ENCODE measurements at regions not wholly inside any gene's neighbourhood (a gene's known extent, or its start where the extent isn't known, plus 50 kb on each side); places are given as distances from the start of the nearest gene placed in this dataset.

DNA sequence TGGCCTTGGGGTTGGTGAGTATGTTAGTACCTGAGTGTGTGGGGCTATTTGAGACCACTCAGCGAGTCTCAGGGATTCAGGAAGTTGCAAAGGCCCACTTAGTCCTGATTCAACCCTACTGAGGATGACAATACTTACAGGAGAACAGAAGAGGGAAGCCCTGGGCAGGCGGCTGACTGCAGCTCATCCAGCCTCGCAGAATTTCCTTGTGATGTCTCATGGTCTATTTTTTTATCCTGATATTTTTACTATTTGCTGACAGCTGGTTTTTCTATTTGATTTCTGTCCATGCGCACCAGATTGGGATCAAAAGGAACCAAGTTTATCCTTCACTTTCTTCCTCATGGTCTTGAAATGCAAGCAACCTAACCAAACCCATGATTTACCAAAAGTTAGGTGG lies 201.8 kb upstream of the LNX1 start (continued):
- TF ChIP-seq, protein P1, sequence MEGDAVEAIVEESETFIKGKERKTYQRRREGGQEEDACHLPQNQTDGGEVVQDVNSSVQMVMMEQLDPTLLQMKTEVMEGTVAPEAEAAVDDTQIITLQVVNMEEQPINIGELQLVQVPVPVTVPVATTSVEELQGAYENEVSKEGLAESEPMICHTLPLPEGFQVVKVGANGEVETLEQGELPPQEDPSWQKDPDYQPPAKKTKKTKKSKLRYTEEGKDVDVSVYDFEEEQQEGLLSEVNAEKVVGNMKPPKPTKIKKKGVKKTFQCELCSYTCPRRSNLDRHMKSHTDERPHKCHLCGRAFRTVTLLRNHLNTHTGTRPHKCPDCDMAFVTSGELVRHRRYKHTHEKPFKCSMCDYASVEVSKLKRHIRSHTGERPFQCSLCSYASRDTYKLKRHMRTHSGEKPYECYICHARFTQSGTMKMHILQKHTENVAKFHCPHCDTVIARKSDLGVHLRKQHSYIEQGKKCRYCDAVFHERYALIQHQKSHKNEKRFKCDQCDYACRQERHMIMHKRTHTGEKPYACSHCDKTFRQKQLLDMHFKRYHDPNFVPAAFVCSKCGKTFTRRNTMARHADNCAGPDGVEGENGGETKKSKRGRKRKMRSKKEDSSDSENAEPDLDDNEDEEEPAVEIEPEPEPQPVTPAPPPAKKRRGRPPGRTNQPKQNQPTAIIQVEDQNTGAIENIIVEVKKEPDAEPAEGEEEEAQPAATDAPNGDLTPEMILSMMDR (IDR thresholded peaks at IDR 0.05), result no peak
- no peak for TF ChIP-seq YY1 (IDR thresholded peaks at IDR 0.05; ENCODE audit: low read depth)
- no peak for TF ChIP-seq MEF2A (IDR thresholded peaks at IDR 0.05; ENCODE audit: borderline replicate concordance, low read depth)
- TF ChIP-seq, protein P2, sequence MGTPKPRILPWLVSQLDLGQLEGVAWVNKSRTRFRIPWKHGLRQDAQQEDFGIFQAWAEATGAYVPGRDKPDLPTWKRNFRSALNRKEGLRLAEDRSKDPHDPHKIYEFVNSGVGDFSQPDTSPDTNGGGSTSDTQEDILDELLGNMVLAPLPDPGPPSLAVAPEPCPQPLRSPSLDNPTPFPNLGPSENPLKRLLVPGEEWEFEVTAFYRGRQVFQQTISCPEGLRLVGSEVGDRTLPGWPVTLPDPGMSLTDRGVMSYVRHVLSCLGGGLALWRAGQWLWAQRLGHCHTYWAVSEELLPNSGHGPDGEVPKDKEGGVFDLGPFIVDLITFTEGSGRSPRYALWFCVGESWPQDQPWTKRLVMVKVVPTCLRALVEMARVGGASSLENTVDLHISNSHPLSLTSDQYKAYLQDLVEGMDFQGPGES (IDR thresholded peaks at IDR 0.05; ENCODE audit: low read depth, low read length), result no peak
- no peak for TF ChIP-seq NFIC (IDR thresholded peaks at IDR 0.05; ENCODE audit: borderline replicate concordance)

DNA sequence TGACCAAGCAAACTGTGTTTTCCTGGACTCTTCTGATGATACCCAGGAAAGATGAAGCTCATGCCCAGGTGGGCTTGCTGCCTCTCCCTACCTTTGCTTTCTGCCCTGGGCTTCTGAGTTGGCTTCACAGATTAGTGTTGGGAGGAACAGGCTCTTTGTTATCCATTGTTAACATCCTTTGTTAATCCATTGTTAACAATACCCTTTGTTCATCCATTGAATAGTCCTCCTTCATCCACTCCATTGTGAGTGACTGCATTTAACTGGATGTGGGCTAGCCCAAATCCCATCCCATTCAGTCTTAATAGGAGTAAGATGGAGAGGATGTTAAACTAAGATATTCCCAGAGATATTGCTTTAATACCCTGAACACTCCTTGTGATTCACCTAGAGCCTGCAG lies 199.0 kb upstream of the LNX1 start:
- POLR2A ChIA-PET, result no interaction called here

More for the DNA sequence above, 199.0 kb upstream of the LNX1 start:
- Histone ChIP-seq H3K9ac (no peak overlapping the region), H3K9me2 (no peaks in the 10 kb centered on the region), H3K27me3 (ENCODE audit: insufficient read depth) (no peaks in the 10 kb centered on the region), H3F3A (replicated peaks; ENCODE audit: insufficient read depth) (no peaks in the 10 kb centered on the region), H3K4me1 (ENCODE audit: control insufficient read depth in 1 of 2, insufficient read depth in 2 of 2, low read depth in 1 of 2, low read length in 1 of 2) (no peaks in the 10 kb centered on the region), H2AFZ (ENCODE audit: low read depth) (no peak overlapping the region), H3K36me3 (replicated peaks in 1 of 2; ENCODE audit: control insufficient read depth in 1 of 2, insufficient read depth in 2 of 2, low read length in 1 of 2) (no peaks in the 10 kb centered on the region), H3K9me3 (no peaks in the 10 kb centered on the region), H3K27ac (ENCODE audit: low read depth in 2 of 2, low read length in 1 of 2) (no peak overlapping the region), H3K4me3 (ENCODE audit: low read depth in 2 of 2, low read length in 1 of 2) (no peak overlapping the region), H3K79me2 (ENCODE audit: insufficient read depth) (no peaks in the 10 kb centered on the region), H4K20me1 (ENCODE audit: insufficient read depth) (no peaks in the 10 kb centered on the region), H3K4me2 (no peak overlapping the region)
- CTCF ChIA-PET, result no interaction called here
- no peak for DNase-seq
- TF ChIP-seq, protein P3, sequence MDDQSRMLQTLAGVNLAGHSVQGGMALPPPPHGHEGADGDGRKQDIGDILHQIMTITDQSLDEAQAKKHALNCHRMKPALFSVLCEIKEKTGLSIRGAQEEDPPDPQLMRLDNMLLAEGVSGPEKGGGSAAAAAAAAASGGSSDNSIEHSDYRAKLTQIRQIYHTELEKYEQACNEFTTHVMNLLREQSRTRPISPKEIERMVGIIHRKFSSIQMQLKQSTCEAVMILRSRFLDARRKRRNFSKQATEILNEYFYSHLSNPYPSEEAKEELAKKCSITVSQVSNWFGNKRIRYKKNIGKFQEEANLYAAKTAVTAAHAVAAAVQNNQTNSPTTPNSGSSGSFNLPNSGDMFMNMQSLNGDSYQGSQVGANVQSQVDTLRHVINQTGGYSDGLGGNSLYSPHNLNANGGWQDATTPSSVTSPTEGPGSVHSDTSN (IDR thresholded peaks at IDR 0.05), result no peak
- no peak for TF ChIP-seq NFIC (IDR thresholded peaks at IDR 0.05; ENCODE audit: borderline replicate concordance)
- no peak for TF ChIP-seq EP300 (IDR thresholded peaks at IDR 0.05; ENCODE audit: borderline replicate concordance in 1 of 2, low read depth in 1 of 2, low read length in 1 of 2)
- TF ChIP-seq TAF1 (IDR thresholded peaks at IDR 0.05; ENCODE audit: borderline replicate concordance, low read depth, low read length), result no peak
- no peak for TF ChIP-seq TCF12 (IDR thresholded peaks at IDR 0.05)
- TF ChIP-seq, protein P2 (IDR thresholded peaks at IDR 0.05; ENCODE audit: low read depth, low read length), result no peak
- TF ChIP-seq, protein P4, sequence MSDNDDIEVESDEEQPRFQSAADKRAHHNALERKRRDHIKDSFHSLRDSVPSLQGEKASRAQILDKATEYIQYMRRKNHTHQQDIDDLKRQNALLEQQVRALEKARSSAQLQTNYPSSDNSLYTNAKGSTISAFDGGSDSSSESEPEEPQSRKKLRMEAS (IDR thresholded peaks at IDR 0.05; ENCODE audit: low read depth), result no peak
- TF ChIP-seq GABPA (IDR thresholded peaks at IDR 0.05; ENCODE audit: low read depth), result no peak
- TF ChIP-seq, protein P5, sequence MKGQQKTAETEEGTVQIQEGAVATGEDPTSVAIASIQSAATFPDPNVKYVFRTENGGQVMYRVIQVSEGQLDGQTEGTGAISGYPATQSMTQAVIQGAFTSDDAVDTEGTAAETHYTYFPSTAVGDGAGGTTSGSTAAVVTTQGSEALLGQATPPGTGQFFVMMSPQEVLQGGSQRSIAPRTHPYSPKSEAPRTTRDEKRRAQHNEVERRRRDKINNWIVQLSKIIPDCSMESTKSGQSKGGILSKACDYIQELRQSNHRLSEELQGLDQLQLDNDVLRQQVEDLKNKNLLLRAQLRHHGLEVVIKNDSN (IDR thresholded peaks at IDR 0.05; ENCODE audit: borderline replicate concordance, low read depth), result no peak
- TF ChIP-seq FOXM1 (IDR thresholded peaks at IDR 0.05; ENCODE audit: low read depth), result no peak
- TF ChIP-seq, protein P6, sequence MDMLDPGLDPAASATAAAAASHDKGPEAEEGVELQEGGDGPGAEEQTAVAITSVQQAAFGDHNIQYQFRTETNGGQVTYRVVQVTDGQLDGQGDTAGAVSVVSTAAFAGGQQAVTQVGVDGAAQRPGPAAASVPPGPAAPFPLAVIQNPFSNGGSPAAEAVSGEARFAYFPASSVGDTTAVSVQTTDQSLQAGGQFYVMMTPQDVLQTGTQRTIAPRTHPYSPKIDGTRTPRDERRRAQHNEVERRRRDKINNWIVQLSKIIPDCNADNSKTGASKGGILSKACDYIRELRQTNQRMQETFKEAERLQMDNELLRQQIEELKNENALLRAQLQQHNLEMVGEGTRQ (IDR thresholded peaks at IDR 0.05; ENCODE audit: borderline replicate concordance, low read depth, low read length), result no peak
- no peak for TF ChIP-seq YY1 (IDR thresholded peaks at IDR 0.05; ENCODE audit: low read depth)
- TF ChIP-seq RCOR1 (IDR thresholded peaks at IDR 0.05; ENCODE audit: low read length), result no peak
